Fibroblast of skin of left quadriceps (primary cell): ENCODE measurements at regions not wholly inside any gene's neighbourhood (a gene's known extent, or its start where the extent isn't known, plus 50 kb on each side); places are given as distances from the start of the nearest gene placed in this dataset.
"Not testable (repeated sequence)": the region's sequence is repeated elsewhere in the genome, so short reads cannot be mapped to it uniquely, and the experiment has no call there.

Experiments
- DNase-seq, 2 experiments: peaks; one replicate each; pipeline ENCODE4 v3.0.0-alpha.2; 2013; ENCODE audit warnings: low read depth in 2 of 2

DNA sequence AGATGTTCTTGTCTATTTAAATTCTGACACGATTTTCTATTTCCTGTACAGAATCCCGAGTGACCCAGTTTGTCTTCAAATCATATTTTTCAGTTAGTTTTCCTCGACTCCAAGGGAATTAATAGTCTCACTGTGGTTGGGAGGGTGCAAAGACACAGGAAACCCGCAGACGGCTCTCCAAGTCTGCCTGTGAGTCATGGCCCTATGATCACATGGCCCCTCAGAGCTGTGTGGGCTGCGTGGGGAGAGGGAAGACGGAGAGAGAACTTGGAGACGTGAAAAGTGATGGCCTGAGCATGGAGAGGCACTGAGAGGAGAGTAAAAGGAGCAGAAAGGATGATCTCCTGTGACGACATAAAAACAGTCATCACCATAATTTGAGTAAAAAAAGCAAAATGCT is 989.9 kb downstream of the DCDC2C start:
- DNase-seq, result peak in 1 of 2 experiments; percentile 1

DNA sequence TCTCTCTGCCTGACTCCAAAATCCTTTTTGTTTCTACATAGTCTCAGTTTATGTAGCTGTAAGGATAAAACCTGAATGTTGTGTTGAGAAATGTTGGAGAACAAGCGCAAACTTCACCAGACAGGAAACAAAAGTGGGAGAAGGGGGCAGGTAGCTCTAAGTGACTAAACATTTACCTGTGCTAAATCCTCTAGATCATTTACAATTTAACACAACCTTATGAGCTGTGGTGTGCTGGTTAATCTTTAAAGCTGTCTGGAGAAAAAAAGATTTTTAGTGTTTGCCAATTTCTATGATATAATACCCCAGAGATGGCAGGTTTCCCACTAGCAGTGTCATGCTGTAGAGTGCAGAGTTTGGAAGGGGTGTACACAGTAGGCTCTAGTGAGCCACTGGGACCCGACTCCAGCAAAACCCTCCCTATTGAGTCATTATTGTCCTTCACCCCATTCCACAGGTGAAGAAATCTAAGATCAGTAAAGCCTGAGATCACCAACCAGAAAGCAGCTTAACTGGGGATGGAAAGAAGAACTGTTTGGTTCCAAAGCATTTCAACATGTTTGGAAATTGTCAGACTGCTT is 992.0 kb downstream of the DCDC2C start:
- DNase-seq, result no peak

DNA sequence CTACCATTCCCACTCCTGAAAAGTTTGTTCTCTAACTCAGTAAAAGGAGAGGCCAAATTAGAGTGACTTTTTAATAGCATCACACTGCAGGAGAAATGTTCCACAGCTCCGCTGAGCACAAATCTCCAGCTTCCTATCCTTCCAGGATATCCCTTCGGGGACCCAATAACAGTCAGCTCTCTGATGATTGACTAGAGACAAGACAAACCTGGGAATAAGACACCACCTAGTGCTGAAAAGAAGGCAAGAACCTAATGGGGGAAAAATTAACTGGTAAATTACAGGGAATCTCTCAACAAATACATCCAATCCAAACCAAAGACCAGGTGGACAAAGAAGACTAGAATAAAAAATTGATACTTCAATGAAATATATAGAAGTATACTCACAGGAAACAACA is 977.1 kb upstream of the SOX11 start:
- DNase-seq, result no peak

DNA sequence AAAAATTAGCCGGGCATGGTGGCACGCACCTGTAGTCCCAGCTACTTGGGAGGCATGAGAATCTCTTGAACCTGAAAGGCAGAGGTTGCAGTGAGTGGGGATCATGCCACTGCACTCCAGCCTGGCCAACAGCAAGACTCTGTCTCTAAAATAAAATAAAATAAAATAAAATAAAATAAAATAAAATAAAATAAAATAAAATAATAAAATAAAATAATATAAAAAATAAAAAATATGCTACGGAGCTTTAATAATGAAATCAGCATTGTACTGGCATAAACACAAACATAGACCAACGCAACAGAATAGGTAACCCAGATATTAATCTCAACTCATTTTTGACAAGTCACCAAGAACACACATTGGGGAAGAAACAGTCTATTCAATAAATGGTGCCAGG is 973.4 kb upstream of the SOX11 start:
- no peak for DNase-seq

DNA sequence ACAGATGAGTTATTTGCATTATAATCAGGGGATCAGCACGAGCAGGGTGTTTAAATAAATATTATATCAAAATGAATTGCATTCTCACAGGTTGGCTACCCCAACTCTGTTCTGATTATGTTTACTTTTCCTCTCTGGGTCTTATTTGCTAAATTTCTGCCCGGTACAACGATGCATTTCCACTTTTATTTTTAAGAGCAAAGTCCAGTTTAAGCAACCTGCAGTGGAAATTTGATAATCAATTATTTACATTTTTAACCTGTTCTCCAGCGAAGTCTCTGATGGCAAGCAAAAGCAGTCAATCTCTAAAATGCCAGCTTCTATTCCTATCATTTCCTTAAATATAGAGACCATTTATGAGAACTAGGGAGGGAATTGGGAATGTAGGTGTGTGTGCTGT is 966.6 kb upstream of the SOX11 start:
- DNase-seq, result no peak

DNA sequence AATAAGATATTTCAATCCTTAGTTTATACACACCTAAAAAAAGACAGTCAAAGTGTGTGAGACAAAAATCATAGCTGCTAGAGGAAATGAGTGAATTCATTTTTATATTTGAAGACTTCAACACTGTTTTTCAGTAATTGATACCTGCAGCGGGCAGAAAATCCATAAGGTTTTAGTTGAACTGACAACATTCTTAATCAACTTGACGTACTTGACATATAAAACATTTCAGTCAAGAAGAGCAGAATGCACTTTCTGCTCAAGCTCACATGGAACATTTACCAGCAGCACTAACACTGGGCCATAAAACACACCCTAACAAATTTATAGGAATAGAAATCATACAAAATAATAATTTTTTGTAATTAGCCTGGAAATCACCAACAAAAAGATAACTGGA is 959.6 kb upstream of the SOX11 start:
- no peak for DNase-seq

DNA sequence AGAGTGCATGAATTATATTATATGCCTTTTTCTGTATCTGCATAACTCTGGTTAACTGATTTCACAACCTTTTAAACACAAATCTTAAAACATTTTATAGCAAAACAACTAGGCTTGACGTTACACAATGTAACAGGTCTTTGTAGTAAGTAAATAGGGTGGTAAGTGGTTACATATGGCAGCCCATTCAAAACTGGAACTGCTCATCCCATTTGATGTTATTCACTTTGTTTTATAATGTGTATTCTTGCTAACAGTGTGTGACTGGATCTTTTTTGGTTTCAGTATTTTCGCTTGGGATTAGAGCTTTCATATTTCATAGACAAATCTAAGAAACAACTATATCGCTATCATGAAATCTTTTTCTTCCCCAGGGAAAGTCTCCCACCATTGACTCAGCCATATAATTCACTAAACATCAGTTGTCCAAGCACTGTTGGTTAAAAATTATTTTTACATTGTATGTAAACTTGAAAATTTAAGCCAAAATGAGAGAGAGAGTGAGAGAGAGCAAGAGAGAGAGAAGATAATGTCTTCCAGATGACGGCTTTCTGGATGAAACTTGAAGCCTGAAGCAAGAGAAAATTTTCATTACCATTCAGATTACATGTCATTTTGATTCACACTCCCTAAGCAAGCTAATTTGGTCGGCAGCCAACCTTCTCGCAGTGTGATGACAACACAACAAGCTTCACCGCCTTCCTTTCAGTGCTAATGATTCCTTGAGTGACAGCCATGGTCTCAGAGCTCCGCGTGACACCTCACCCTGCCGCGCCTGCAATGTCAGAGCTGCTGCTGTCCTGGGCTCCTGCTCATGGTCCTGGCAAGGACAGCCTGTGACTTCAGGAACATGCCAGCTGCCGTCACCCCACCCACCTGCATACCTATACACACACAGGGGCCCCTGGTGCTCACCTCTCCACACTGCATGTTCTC is 946.9 kb upstream of the SOX11 start:
- DNase-seq, result peak in 1 of 2 experiments; percentile 4

DNA sequence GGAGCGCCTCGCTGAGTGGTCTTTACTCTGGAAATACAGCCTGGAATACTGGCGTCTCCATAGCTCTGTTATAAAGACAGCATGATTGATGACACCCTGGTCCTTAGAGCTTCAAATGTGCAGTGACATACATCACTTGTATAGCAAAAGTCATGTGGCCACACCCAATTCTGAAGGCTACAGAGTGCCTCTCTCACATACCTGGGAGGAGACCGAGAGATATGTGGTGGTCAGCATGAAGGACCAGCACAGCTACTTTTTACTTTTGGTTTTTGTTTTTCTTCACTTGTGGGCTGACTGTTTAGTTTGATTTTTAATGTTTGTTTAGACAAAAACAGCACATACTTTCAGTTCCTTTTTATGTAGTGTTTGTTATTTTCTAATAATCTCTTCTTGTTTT is 938.5 kb upstream of the SOX11 start:
- DNase-seq, result no peak

DNA sequence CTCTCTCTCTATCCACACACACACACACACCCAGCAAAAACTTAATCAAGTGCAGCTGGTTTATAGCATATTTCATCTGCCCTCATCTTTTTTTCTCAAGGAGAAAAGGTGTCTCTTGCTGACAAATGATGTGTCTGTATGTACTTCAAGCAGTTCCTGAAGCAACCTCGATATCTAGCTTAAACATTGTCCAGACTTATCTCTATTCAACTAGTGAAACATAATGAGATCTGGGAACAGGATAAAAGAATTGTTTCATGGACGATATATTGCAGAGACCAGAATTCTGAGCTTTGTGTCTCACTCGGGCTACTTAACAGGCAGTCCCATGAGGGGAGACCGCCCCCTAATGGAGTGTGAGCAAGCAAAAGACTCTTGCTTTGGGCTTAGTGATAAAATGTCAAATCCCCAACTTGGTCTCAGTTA is 929.2 kb upstream of the SOX11 start:
- DNase-seq, result no peak

DNA sequence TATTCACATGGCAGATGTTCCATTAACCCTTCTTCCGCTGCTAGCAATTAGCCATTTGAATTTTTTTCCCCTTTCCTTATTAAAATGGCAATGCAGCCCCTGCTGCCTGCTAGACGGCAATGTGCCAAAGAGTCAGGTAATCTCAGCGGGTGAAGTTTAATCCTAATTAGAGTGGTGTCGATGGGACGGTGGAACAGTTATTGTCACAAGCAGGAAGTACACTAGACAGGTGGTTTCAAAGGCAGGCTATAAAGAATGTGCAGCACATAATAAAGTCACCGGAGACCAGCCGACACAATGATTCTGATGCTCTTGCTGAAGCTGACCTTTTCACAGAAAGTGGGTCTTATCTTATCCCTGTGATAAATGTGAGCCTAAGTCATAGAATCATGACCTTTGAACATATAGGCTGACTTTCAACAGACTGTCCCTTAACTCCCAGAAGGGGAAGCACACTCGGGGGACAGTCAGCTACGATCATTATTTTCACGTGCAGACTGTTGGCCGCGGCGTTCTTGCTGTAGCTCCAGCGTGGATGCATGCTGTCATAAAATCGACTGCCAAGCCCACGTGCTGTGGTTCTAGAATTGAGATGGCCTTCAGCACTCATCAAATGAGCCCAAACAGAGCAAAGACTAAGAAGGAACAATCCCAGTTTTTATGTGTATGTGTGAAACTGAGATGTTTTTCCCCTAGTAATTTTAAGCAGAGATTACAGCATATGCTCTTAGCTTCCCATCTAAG is 926.2 kb upstream of the SOX11 start:
- DNase-seq, result no peak

DNA sequence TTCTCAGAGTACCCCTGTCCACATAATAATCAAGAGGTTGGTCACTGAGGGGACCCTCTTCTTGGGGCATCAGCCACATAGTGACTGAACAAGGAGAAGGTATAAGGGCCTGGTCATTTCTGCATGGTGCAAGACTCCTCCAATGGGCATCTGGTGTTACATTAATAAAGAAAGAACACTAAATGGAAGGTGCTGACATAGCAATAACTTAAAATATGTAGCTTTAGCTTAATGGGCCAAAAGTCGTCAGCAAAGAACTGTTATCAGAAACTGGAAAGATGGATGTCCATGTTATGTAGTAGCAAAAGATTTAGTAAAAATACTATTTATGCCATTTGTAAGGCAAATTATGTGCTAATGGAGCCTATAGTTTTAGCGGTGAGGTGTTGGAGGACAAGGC is 916.5 kb upstream of the SOX11 start:
- no peak for DNase-seq

DNA sequence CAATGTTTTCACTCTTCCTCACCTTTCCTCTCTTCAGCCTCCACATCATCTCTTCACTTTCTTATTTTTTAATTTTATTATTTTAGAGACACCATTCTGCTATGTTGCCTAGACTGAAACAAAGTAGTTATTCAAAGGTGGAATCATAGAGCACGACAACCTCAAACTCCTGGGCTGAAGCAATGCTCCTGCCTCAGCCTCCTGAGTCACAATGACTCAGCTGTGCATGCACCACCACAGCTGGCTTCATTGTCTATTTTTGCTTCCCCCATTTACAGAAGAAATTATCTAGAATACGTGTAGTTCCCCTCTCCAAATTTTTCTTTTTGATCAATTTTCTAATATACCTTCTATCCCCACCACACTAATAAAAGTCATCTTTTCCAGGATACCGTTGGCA is 911.5 kb upstream of the SOX11 start:
- no peak for DNase-seq

DNA sequence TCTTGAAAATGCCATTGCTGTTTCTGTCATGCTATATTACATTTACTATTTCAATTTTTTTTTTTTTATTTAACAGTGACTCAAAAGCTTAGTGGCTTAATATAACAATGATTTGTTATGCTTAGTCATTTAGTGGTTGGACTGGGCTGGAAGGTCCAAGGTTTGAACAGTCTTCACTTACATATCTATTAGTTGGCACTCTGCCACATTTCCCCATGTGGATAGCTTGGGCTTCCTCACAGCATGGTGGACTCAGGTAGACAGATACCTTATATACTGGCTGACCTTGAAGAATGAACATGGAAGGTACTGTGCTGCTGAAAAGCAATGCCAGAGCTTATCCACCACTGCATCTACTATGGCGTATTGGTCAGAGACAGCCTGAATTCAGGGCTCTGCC is 909.5 kb upstream of the SOX11 start:
- no peak for DNase-seq

DNA sequence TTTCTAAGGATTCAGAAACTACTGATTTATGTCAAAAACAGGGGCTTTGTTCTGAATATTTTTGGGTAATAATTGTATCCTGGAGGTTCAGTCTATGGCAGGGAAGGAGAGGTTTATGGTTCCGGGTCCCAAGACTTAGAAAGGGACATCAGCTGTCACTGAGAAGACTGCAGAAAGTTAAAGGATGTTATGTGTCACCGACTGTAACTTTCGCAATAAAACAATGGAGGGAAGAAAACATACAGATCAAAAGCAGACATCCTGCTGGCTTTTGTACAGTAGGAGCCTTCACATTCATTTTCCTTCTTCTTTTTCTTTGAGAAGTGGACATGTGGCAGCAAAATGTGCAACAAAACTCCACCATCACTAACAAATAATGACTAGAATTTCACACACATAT is 900.7 kb upstream of the SOX11 start:
- DNase-seq, result no peak

DNA sequence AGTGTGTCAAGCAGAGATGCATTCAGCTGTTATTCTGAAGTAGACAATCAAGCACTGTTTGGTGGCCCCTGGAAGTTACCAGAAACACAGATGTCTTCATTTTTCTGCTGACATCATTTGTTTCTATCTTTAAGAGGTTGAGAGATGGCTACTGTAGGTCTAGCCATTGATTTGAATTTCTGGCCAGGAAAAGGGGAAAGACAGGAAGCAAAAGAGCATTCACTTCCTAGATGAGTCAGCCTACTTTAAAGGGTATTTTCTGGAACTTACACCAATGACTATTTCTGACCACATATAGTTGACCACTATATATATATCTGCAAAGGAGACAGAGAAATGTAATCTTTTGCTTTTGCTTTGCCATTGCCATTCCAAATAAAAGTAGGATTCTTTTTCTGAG is 900.1 kb upstream of the SOX11 start:
- no peak for DNase-seq

DNA sequence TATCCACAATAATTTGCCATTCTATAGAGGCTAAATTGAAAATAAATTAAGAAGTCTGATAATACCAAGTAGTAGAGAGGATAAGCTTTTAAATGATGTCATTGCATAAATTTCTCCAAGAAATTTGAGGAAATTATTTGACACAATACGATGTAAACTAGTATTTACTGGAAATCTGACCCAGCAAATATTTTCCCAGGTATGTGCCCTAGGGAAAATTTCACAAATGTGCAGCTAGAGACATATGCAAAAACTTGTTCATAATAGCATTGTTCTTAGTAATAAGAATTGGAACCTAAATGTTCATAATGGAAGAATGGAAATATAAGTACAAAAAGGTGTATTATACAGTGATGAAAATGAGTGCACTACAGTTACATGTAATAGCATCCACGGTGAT is 888.8 kb upstream of the SOX11 start:
- no peak for DNase-seq

DNA sequence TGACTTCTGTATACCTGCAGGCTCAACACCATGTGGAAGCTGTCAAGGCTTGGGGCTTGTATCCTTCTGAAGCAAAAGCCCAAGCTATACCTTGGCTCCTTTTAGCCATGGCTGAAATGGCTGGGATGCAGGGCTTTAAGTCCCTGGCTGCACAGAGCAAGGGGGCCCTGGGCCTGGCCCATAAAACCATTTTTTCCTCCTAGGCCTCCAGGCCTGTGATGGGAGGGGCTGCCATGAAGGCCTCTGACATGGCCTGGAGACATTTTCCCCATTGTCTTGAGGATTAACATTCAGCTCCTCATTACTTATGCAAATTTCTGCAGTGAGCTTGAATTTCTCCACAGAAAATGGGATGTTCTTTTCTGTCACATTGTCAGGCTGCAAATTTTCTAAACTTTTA is 878.0 kb upstream of the SOX11 start:
- DNase-seq, result not testable (repeated sequence)

DNA sequence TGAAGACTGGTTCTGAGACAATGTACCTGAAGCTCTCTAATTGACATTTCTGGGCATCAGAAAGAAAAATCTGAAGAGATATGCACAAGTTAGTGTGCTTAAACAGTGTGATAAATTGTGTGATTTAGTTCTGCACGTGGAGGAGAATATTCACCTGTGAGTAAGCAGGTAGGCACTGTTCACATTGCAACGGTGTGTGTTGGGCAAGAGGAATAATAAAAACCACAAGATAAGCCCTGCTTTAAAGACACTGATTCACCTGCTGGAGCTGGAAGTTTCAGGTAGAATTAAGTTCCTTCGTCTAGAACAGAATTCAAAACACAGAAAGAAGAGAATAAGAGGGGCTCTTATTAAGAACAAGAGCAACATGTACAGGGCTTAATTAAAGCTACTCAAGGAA is 864.3 kb upstream of the SOX11 start:
- no peak for DNase-seq

DNA sequence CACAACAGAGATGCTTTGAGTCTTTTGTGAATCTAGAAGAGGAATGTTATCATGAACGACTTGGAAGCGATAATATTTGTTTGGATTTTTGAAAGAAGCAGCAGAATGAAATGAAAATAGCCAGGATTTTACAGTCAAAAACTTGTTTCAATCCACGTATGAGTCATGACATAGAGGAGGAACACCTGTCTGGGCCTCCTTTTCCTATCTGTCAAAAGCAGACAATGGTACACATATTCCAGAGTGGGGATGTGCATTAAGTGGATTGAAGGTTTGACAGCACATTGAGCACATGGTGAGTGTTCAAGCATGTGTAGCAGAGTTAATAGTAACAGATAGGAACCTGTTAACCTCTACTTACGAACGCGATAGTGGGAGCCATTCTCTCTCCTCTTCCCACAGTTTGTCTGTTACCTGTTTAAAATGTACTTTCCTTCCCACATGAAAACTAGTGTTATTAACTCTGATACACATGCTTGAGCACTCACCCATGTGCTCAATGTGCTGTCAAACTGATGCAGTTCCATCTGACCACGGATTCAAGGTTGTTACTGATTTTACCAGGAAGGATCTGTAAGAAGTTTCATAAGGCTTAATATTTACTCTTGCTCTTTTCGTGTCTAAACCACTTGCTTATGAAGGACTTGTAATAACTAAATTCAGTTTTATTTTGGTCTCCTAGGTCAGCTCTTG is 863.4 kb upstream of the SOX11 start:
- no peak for DNase-seq

DNA sequence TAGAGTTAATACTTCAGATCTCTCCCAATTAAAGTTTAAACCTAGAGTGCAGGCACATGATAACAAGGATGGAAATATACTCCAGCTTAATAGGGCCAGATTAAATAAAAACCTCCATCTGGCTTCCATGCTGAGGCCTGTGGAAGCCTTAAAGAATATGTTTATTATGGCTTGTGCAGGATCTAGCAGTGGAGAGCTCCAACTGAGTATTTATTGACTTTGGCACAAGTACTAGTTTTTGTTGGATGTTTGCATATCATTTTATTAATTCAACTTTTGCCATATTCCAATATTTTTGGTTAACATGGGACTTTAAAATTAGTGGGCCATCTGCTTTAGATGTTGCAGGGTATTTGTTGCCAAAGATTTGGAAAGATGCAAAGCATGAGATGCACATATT is 860.4 kb upstream of the SOX11 start:
- DNase-seq, result no peak

DNA sequence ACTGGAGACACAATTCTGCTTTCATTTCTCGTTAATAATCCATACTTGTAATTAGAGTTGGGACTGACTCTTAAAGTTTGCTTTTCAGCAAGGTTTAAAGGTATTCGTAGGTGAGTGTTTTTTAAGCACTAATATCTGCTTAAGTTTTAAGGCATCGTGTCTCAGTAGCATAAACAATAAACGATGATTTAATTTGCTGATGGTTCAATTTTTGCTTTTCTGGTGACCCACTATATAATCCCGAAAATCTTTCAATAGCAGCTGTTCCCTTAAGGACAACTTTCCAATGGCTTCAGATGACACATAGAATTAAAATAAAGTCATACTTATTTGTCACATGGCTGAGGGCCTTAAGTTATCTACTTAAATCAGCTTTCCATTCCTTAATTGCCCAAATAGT is 859.5 kb upstream of the SOX11 start:
- no peak for DNase-seq

DNA sequence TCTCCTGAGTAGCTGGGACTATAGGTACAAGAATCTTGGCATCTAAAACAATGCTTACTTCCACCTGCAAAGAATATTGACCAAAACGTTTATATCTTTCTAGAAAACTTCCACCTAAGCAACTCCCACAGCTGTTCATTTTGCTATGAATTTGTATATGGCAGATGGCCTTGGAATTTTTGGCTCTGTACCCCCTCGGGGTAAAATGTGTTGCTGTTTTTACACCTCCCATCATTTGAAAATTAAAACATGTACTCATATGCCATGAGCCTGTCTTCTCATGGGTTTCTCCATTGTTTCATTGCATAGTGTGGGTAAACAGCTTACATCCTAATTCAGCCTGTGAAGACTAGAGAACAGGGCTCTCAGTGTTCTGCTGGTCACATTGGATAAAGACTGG is 853.6 kb upstream of the SOX11 start:
- DNase-seq, result no peak
